ENCODE measurements at regions not wholly inside any gene's neighbourhood (a gene's known extent, or its start where the extent isn't known, plus 50 kb on each side); places are given as distances from the start of the nearest gene placed in this dataset.

DNA sequence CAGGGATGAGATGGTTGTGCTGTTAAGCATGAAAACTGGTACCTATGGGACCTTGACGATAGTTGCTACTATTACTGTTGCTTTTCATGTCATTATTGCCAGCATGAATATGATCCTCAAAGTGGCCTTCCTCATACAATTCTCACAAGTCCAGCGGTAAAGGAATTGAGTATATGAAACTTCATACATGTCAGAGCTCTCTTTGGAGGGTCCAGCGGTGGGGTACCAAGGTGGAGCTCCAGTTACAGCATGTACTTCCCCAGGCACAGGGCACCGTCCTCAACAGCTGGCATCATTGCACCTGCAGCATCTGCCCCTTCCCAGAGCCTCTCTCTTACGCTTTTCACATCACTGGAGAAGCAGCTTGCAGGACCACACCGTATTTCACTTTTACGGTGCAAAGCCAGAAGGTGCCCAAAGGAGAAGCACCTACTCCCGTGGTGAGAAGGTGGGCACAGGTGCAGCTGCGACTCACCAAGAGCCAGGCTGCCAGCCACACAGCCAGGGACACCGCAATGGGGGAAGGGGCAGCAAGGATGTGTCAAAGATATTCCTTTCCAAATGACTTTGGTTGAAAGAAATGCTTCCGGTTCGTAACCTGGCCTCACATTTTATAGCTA, 166.4 kb upstream of the IRF2BP2 start:
- TF ChIP-seq, protein P1, sequence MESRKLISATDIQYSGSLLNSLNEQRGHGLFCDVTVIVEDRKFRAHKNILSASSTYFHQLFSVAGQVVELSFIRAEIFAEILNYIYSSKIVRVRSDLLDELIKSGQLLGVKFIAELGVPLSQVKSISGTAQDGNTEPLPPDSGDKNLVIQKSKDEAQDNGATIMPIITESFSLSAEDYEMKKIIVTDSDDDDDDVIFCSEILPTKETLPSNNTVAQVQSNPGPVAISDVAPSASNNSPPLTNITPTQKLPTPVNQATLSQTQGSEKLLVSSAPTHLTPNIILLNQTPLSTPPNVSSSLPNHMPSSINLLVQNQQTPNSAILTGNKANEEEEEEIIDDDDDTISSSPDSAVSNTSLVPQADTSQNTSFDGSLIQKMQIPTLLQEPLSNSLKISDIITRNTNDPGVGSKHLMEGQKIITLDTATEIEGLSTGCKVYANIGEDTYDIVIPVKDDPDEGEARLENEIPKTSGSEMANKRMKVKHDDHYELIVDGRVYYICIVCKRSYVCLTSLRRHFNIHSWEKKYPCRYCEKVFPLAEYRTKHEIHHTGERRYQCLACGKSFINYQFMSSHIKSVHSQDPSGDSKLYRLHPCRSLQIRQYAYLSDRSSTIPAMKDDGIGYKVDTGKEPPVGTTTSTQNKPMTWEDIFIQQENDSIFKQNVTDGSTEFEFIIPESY (CRISPR knock-in tag; IDR thresholded peaks at IDR 0.05) = no peak
- no peak for TF ChIP-seq MXI1 (IDR thresholded peaks at IDR 0.05; ENCODE audit: borderline replicate concordance, low read depth, low read length)
- no peak for TF ChIP-seq ZSCAN12 (CRISPR knock-in tag; IDR thresholded peaks at IDR 0.05)
- TF ChIP-seq POLR2AphosphoS2 (IDR thresholded peaks at IDR 0.05; ENCODE audit: low read depth, low read length) = no peak
- no peak for TF ChIP-seq ZNF256 (CRISPR knock-in tag; conservative IDR thresholded peaks at IDR 0.05)
